IPS DF 6.9 (cell line): ENCODE measurements at regions not wholly inside any gene's neighbourhood (a gene's known extent, or its start where the extent isn't known, plus 50 kb on each side); places are given as distances from the start of the nearest gene placed in this dataset.

Experiments
- DNase-seq: peaks from one replicate; pipeline ENCODE4 v3.0.0-alpha.2; 2013; ENCODE audit warnings: low read depth, low spot score
- H3K27ac ChIP-seq: one replicate; pipeline ENCODE4 v1.5.1; 2013; ENCODE audit warnings: low read length, control low read depth
- H3K27me3 ChIP-seq: 2 replicates; pipeline ENCODE4 v1.6.1; 2013; ENCODE audit warnings: mild to moderate bottlenecking, low read length; ENCODE audit not compliant: control insufficient read depth, insufficient read depth
- H3K36me3 ChIP-seq: 2 replicates; pipeline ENCODE4 v1.6.1; 2013; ENCODE audit warnings: low read length; ENCODE audit not compliant: control insufficient read depth, insufficient read depth
- H3K4me1 ChIP-seq: 2 replicates; pipeline ENCODE4 v1.6.1; 2013; ENCODE audit warnings: low read length; ENCODE audit not compliant: control insufficient read depth, insufficient read depth
- H3K4me3 ChIP-seq: 2 replicates; pipeline ENCODE4 v1.5.1; 2013; ENCODE audit warnings: mild to moderate bottlenecking, low read length
- H3K9me3 ChIP-seq: 2 replicates; pipeline ENCODE4 v1.6.1; 2013; ENCODE audit warnings: low read length, inconsistent platforms; ENCODE audit not compliant: control insufficient read depth, insufficient read depth
- WGBS: extraction: QIAGEN DNeasy Blood & Tissue Kit; methylation state at CpG from one replicate; pipeline ENCODE4 v1.1.7; 2013; ENCODE audit warnings: mixed read lengths, missing lambda C conversion rate; ENCODE audit not compliant: insufficient read length, insufficient coverage; 5-methylcytosine and 5-hydroxymethylcytosine counted together

DNA sequence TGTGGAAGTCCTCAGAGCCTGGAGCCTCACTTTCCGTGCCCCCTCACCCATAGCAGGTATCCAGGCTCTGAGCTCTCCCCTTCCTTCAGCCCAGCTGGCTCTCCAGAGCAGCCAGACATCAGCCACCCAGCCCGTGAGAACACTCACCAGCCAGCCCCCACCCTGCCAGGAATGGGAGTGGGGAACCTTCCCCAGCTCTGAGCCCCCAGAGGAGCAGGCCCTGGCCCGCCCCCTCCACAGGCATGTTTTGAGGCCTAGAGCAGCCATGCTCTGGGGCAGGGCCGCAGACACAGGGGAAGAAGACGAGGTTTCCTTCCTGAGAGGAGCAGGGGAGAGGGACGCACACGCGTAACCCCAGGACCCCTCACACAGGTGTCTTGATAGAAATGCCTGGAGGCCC, 70.0 kb upstream of the COL13A1 start:
- no CpG with 5 or more reads among the region's 8 CpGs for WGBS
- DNase-seq, result no peak

DNA sequence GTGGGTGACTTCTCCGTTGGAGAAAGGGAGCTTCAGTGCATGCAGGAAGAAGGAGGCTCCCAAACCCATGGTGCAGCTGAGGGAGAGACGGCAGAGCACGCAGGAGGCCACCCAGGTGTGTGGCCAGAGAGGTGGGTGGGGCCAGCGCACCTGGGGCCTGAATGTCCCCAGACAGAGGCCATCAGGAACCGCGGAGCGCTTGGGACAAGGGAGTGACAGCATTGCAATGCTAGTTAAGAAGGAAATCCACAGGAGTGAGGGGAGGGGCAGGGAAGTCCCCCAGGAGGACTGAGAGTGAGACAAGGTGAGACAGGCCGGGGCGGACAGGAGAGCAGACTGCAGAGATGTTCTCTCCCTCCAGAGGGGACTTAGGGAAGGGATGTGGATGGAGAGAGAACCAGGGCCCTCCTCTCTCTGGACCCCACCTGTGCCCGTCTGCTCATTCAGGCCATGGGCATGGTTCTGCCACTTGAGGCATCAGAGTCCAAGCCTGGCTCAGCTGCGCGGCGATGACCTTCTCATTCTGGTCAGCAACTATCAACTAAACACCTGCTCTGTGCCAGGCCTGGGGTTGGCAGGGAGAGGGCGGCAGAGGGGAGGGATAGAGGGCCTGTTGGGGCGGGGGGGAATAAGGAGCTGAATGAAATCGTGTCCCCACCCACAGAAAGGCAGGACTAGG, 69.4 kb upstream of the COL13A1 start:
- no CpG with 5 or more reads among the region's 16 CpGs for WGBS
- H3K36me3 ChIP-seq, result no peaks in the 10 kb centered on the region
- H3K27me3 ChIP-seq, result no peaks in the 10 kb centered on the region
- no peak overlapping the region for H3K27ac ChIP-seq
- no peak overlapping the region for H3K4me3 ChIP-seq
- H3K4me1 ChIP-seq, result no peaks in the 10 kb centered on the region; the same call in 1 of the 2 replicates
- DNase-seq, result no peak
- no peaks in the 10 kb centered on the region for H3K9me3 ChIP-seq

More for the DNA sequence above, 70.0 kb upstream of the COL13A1 start:
- Histone ChIP-seq H3K27me3 (no peaks in the 10 kb centered on the region), H3K4me3 (no peak overlapping the region), H3K27ac (no peak overlapping the region), H3K36me3 (no peaks in the 10 kb centered on the region), H3K4me1 (no peaks in the 10 kb centered on the region; the same call in 1 of the 2 replicates), H3K9me3 (no peaks in the 10 kb centered on the region)

DNA sequence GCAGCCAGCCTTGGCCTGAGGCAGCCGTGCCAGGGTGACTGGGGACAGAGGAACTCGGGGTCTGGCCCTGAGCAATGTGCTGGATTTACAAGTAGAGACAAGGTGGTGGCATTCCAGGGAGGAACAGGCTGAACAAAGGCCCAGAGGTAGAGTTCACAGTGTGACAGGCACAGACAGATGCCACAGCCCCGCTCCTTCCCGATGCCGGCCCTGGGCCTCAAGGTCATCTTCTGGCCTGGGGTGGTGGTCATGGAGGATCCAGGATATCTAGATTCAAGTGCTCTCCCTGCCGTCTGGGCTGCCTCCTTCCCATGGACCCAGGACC, 68.9 kb upstream of the COL13A1 start:
- Histone ChIP-seq H3K4me1 (no peaks in the 10 kb centered on the region; the same call in 1 of the 2 replicates), H3K9me3 (no peaks in the 10 kb centered on the region), H3K27me3 (no peaks in the 10 kb centered on the region), H3K36me3 (no peaks in the 10 kb centered on the region), H3K4me3 (no peak overlapping the region), H3K27ac (no peak overlapping the region)
- WGBS, result no CpG with 5 or more reads among the region's 6 CpGs
- DNase-seq, result no peak

DNA sequence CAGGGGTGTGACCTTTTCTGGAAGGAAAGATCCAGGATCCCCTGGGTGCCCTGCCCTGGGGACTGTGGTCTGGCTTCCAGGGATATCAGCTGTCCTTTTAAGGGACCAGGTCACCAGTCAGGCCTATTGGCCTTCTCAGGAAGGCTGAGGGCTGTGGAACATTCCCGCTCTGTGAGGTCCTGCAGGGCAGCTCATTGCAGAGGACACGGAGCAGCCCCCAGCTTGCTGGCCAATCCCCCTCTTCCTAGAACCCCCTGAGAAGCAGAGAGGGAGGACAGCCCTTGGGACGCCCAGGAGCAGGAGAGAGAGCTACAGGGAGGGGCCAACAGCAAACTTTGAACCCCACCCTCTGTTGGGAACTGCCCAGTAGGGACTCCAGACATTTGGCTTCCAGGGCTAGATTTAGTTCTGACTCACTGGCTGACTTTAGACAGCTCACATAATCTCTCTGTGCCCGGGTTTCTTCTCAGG, 67.9 kb upstream of the COL13A1 start:
- whole genome bisulfite sequencing, result no CpG with 5 or more reads among the region's 4 CpGs
- H3K4me1 ChIP-seq, result no peaks in the 10 kb centered on the region; the same call in 1 of the 2 replicates
- no peak overlapping the region for H3K4me3 ChIP-seq
- no peak overlapping the region for H3K27ac ChIP-seq
- no peaks in the 10 kb centered on the region for H3K27me3 ChIP-seq
- H3K9me3 ChIP-seq, result no peaks in the 10 kb centered on the region
- DNase-seq, result no peak
- no peaks in the 10 kb centered on the region for H3K36me3 ChIP-seq

DNA sequence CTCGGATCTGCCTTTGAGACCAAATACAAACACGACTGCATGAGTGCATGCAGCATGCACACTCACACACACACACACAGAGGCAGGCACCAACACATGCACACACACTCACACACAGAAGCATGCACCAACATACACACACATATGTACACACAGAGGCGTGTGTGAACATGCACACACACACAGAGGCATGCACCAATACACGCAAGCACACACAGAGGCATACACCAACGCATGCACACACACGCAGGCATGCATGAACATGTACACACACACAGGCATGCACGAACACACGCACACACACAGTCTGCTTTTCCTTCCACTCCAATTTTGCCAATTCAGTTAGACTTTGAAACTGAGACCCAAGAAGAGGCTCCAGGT, 67.3 kb upstream of the COL13A1 start:
- Histone ChIP-seq H3K9me3 (no peaks in the 10 kb centered on the region), H3K4me3 (no peak overlapping the region), H3K27me3 (no peaks in the 10 kb centered on the region), H3K4me1 (peaks cover 2% of the 10 kb centered on the region; the same call in 1 of the 2 replicates), H3K36me3 (no peaks in the 10 kb centered on the region), H3K27ac (no peak overlapping the region)
- DNase-seq, result no peak
- WGBS, result no CpG with 5 or more reads among the region's 8 CpGs

DNA sequence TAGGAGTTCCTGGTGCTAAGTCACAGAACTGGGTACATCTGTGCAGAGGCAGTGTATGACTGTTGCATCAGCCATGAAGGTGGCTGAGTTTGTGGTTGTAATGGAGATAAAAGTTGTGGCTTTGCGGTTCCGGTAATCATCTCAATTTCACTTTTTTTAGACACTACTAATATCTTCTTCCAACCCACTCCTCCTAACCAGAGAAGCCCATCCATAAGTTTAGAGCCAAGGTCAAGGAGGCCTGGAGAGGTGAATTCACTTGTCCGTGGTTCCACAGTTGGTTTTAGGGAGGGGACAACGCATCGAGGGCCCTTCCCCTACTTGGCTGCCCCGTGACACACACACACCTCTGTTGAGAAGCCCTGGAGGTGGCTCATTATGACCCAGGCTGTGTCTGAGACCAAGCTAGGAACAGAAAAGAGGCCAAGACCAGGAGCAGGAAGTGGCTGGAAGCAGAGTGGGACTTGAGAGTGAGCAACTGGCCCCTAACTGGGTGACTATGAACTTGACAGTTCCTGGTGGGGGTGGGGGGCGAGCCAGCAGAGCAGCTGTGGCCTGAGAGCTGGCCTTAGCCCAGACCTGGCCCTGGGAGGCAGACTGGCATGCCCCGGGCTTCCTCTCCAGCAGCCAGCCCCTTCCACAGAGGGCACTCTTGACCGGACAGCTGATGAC, 66.8 kb upstream of the COL13A1 start:
- DNase-seq, result no peak
- no peaks in the 10 kb centered on the region for H3K27me3 ChIP-seq
- no peaks in the 10 kb centered on the region for H3K9me3 ChIP-seq
- no CpG with 5 or more reads among the region's 9 CpGs for WGBS
- H3K27ac ChIP-seq, result no peak overlapping the region
- H3K36me3 ChIP-seq, result no peaks in the 10 kb centered on the region
- H3K4me1 ChIP-seq, result peaks cover 5% of the 10 kb centered on the region; the same call in 1 of the 2 replicates
- no peak overlapping the region for H3K4me3 ChIP-seq

DNA sequence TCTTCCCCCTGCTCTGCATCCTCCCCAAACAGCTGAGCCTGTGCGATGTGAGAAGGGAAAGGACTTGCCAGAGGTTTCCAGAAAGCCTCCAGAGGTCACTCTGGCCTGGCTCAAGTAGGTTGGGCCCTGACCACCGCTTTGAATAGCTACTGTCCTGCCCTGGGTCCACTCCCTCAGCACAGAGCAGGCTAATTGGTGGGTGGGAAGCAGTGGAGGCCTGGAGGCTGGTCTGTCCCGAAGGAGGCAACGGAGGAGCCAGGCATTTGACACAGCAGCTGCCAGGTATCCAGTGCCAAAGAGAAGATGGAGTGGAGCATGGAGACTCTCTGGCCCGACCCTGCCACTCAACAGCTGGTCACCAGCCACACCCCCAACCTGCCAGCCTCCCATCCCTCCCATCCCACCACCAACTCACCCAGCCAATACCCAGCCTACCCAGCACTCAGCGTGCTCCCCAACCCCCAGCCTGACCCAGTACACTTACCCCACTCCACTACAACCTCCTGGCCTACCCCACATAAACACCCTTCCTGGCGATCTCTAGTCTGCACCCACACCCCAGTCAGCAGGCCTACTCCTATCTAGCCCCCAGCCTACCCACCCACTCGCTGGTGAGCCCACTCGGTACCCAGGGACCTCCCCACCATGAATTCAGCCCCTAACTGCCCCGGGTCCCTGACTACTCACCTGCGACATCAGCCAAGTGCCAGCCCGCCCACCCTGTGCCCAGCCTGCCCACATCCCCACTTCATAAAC, 64.6 kb upstream of the COL13A1 start:
- H3K9me3 ChIP-seq, result no peaks in the 10 kb centered on the region
- no peak overlapping the region for H3K4me3 ChIP-seq
- H3K27me3 ChIP-seq, result no peaks in the 10 kb centered on the region
- H3K36me3 ChIP-seq, result no peaks in the 10 kb centered on the region
- H3K27ac ChIP-seq, result no peak overlapping the region
- no CpG with 5 or more reads among the region's 12 CpGs for WGBS
- no peak for DNase-seq
- H3K4me1 ChIP-seq, result peaks cover 5% of the 10 kb centered on the region; the same call in 1 of the 2 replicates

DNA sequence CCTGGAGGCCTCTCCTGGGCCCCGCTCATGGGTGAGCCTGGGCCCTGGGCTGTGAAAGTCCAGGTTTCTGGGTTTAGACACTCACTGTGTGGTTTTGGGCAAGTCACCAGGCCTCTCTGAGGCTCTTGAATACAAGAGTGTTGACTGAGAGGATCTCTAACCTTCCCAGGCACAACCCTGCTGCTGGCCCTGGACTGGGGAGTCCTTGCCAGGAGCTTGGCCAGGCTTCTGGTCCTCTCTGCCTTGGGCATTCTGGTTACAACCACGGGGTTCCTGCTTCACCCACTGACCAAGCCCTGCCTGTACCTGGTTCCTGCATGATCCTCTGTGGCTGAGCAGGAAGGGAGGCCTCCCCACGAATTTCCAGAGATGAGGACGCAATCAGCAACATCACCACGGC, 63.6 kb upstream of the COL13A1 start:
- Histone ChIP-seq H3K27ac (no peak overlapping the region), H3K4me3 (no peak overlapping the region), H3K4me1 (peaks cover 5% of the 10 kb centered on the region; the same call in 1 of the 2 replicates), H3K27me3 (no peaks in the 10 kb centered on the region), H3K9me3 (no peaks in the 10 kb centered on the region), H3K36me3 (no peaks in the 10 kb centered on the region)
- WGBS, result no CpG with 5 or more reads among the region's 5 CpGs
- no peak for DNase-seq

DNA sequence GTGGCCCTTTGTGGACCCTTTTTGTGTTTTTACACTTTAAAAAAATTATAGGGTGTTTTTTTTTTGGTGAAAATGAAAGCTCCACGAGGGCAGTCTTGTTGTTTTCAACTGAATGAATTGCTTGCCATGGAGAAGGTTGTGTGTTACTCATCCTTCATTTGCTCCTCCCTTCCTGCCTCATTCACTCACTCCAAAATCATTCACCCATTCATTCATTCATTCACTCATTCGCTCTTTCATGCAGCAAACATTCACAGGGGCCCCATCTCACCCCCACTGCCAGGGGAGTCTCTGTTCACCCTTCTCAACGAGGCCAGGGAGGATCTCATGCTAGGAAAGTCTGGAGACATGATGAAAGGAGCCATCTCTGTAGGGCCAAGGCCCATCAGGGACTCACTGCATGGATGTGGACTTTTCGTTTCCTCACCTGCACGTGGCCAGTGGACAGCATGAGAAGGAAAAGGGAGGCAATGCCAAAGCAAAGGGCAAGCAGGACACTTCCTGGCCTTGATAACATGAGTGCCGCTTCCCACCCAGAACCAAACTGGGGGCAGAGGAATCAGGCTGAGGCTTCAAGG, 62.8 kb upstream of the COL13A1 start:
- no peaks in the 10 kb centered on the region for H3K9me3 ChIP-seq
- 100% methylated on average over 1 of the region's 6 CpGs for WGBS
- no peaks in the 10 kb centered on the region for H3K36me3 ChIP-seq
- H3K4me1 ChIP-seq, result peaks cover 5% of the 10 kb centered on the region; the same call in 1 of the 2 replicates
- H3K27ac ChIP-seq, result no peak overlapping the region
- no peak for DNase-seq
- no peaks in the 10 kb centered on the region for H3K27me3 ChIP-seq
- H3K4me3 ChIP-seq, result no peak overlapping the region

DNA sequence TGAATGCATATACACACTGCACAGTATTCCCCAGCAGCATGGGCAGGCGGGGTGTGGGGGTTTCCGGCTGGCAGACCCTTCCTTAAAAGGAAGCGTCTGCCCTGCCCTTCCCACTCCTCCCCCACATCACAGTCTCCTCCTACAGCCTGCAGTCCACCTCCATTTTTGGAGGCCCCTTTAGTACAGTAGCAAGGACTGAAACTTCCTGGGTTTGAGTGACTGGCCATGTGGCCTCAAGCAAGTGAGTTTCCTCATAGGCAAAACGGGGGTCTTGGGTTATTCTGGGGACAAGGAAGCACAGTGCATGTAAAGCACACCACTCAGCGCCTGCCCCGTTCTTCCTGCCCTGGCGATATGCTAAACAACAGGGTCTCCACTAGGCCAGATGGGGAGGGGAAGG, 62.1 kb upstream of the COL13A1 start:
- no CpG with 5 or more reads among the region's 7 CpGs for WGBS
- H3K4me3 ChIP-seq, result no peak overlapping the region
- H3K27ac ChIP-seq, result no peak overlapping the region
- H3K36me3 ChIP-seq, result no peaks in the 10 kb centered on the region
- H3K4me1 ChIP-seq, result peaks cover 5% of the 10 kb centered on the region; the same call in 1 of the 2 replicates
- DNase-seq, result no peak
- no peaks in the 10 kb centered on the region for H3K27me3 ChIP-seq
- no peaks in the 10 kb centered on the region for H3K9me3 ChIP-seq
